Trophoblast cell (in vitro differentiated cells and primary cell): ENCODE measurements at regions not wholly inside any gene's neighbourhood (a gene's known extent, or its start where the extent isn't known, plus 50 kb on each side); places are given as distances from the start of the nearest gene placed in this dataset.

Experiments
- DNase-seq, 2 donors: peaks; one replicate each; pipeline ENCODE4 v3.0.0-alpha.2; 2016
- H2AFZ ChIP-seq: 2 replicates; pipeline ENCODE4 v1.6.1; 2013; ENCODE audit warnings: low read length, moderate library complexity, mild to moderate bottlenecking; ENCODE audit not compliant: insufficient read depth, poor library complexity
- H2AK5ac ChIP-seq: 2 replicates; pipeline ENCODE4 v1.6.1; 2013; ENCODE audit warnings: mild to moderate bottlenecking, low read length
- H2BK120ac ChIP-seq: 2 replicates; pipeline ENCODE4 v1.6.1; 2013; ENCODE audit warnings: low read length, mild to moderate bottlenecking, moderate library complexity; ENCODE audit not compliant: insufficient read depth, poor library complexity
- H2BK12ac ChIP-seq: 2 replicates; pipeline ENCODE4 v1.6.1; 2013; ENCODE audit warnings: mild to moderate bottlenecking, low read length, moderate library complexity
- H2BK5ac ChIP-seq: 2 replicates; pipeline ENCODE4 v1.6.1; 2013; ENCODE audit warnings: low read length, low read depth, moderate library complexity, mild to moderate bottlenecking; ENCODE audit not compliant: poor library complexity
- H3K14ac ChIP-seq: 2 replicates; pipeline ENCODE4 v1.6.1; 2013; ENCODE audit warnings: mild to moderate bottlenecking, low read length
- H3K18ac ChIP-seq: 2 replicates; pipeline ENCODE4 v1.6.1; 2013; ENCODE audit warnings: mild to moderate bottlenecking, low read length
- H3K23ac ChIP-seq: 2 replicates; pipeline ENCODE4 v1.6.1; 2013; ENCODE audit warnings: low read length
- H3K27ac ChIP-seq: 2 replicates; pipeline ENCODE4 v1.5.1; 2013; ENCODE audit warnings: low read depth, mild to moderate bottlenecking, inconsistent platforms, low read length, moderate library complexity
- H3K27me3 ChIP-seq: 2 replicates; pipeline ENCODE4 v1.6.1; 2013; ENCODE audit warnings: inconsistent platforms, mild to moderate bottlenecking, low read length, moderate library complexity; ENCODE audit not compliant: insufficient read depth
- H3K36me3 ChIP-seq, 2 experiments: 1 replicate in 1 of 2; 2 replicates in 1 of 2; pipeline ENCODE4 v1.6.1; 2013; ENCODE audit warnings: low read length in 2 of 2, mild to moderate bottlenecking in 2 of 2, moderate library complexity in 1 of 2; ENCODE audit not compliant: insufficient read depth in 2 of 2, control insufficient read depth in 1 of 2
- H3K4ac ChIP-seq: 2 replicates; pipeline ENCODE4 v1.6.1; 2013; ENCODE audit warnings: low read depth, mild to moderate bottlenecking, low read length, moderate library complexity
- H3K4me1 ChIP-seq, 2 experiments: 1 replicate in 1 of 2; 2 replicates in 1 of 2; pipeline ENCODE4 v1.6.1; 2013; ENCODE audit warnings: low read length in 2 of 2, mild to moderate bottlenecking in 2 of 2, moderate library complexity in 1 of 2; ENCODE audit not compliant: insufficient read depth in 2 of 2, control insufficient read depth in 1 of 2
- H3K4me2 ChIP-seq: 2 replicates; pipeline ENCODE4 v1.6.1; 2013; ENCODE audit warnings: inconsistent platforms, mild to moderate bottlenecking, low read length, moderate library complexity
- H3K4me3 ChIP-seq: 2 replicates; pipeline ENCODE4 v1.5.1; 2013; ENCODE audit warnings: mild to moderate bottlenecking, low read depth, low read length, inconsistent platforms
- H3K79me1 ChIP-seq: one replicate; pipeline ENCODE4 v1.6.1; 2013; ENCODE audit warnings: low read length
- H3K79me2 ChIP-seq: 2 replicates; pipeline ENCODE4 v1.6.1; 2013; ENCODE audit warnings: low read length, mild to moderate bottlenecking; ENCODE audit not compliant: control insufficient read depth, insufficient read depth, poor library complexity
- H3K9ac ChIP-seq: 2 replicates; pipeline ENCODE4 v1.6.1; 2013; ENCODE audit warnings: mild to moderate bottlenecking, low read length
- H3K9me3 ChIP-seq: 2 replicates; pipeline ENCODE4 v1.6.1; 2013; ENCODE audit warnings: low read depth, mild to moderate bottlenecking, control low read depth, inconsistent platforms, low read length; ENCODE audit not compliant: insufficient read depth
- H4K12ac ChIP-seq: 2 replicates; pipeline ENCODE4 v1.6.1; 2013; ENCODE audit warnings: low read depth, mild to moderate bottlenecking, low read length, moderate library complexity
- H4K8ac ChIP-seq: 2 replicates; pipeline ENCODE4 v1.6.1; 2013; ENCODE audit warnings: low read depth, mild to moderate bottlenecking, low read length, moderate library complexity
- H4K91ac ChIP-seq: one replicate; pipeline ENCODE4 v1.6.1; 2013; ENCODE audit warnings: low read depth, mild to moderate bottlenecking, low read length, moderate library complexity
- WGBS: extraction: QIAGEN DNeasy Blood & Tissue Kit; methylation state at CpG from one replicate; pipeline ENCODE4 v1.1.7; 2013; ENCODE audit warnings: missing lambda C conversion rate; ENCODE audit not compliant: insufficient read length, insufficient coverage; ENCODE audit errors: extremely low coverage; 5-methylcytosine and 5-hydroxymethylcytosine counted together

GRCh38 chr15:100710744-100711515, 108.5 kb downstream of the ASB7 start:
- Histone ChIP-seq H4K8ac (no peak overlapping the region), H2BK5ac (no peak overlapping the region), H2AFZ (no peak overlapping the region), H2BK12ac (no peak overlapping the region), H3K27ac (no peak overlapping the region), H4K91ac (no peak overlapping the region), H3K9ac (no peak overlapping the region), H3K14ac (no peak overlapping the region), H3K9me3 (peaks cover 8% of the 10 kb centered on the region), H3K79me2 (no peaks in the 10 kb centered on the region), H3K4me2 (no peak overlapping the region), H3K18ac (no peak overlapping the region), H4K12ac (no peak overlapping the region), H3K4me3 (no peak overlapping the region), H3K23ac (no peak overlapping the region), H3K27me3 (no peaks in the 10 kb centered on the region), H3K36me3 (no peaks in the 10 kb centered on the region), H3K4me1 (peaks cover 4 to 7% of the 10 kb centered on the region in 2 experiments), H3K79me1 (peaks cover 2% of the 10 kb centered on the region), H2AK5ac (no peak overlapping the region), H2BK120ac (no peak overlapping the region), H3K4ac (no peak overlapping the region)
- WGBS: no CpG with 5 or more reads among the region's 16 CpGs
- no peak for DNase-seq

DNA sequence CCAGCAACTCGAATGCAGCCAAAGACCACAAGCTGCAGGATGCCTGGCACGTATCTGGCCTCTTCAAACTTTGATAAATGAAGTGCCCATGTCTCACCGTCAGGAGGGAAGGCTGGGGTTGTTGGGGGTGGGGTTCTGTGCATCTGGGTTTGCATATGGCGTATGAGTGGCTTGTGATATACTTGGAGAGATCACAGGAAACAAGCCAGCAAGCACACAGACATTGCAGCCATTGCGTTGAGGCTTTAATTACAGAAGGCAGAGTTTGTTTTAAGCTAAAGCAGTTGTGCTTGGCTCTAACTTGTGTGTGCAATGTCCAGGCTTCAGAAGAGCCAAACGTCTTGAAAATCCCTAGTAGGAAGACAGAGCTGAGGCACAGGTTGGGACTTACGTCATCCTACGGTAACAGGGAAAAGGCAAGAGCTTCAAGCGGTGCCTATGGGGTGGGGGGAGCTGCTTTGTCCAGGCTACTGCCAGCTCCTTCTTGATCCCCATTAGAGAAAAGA, 109.2 kb downstream of the ASB7 start:
- H3K36me3 ChIP-seq: no peaks in the 10 kb centered on the region
- no peak overlapping the region for H3K27ac ChIP-seq
- peaks cover 4 to 7% of the 10 kb centered on the region in 2 experiments for H3K4me1 ChIP-seq
- no peak overlapping the region for H2AK5ac ChIP-seq
- H3K79me1 ChIP-seq: peaks cover 2% of the 10 kb centered on the region
- no peak overlapping the region for H3K14ac ChIP-seq
- no peak overlapping the region for H2BK12ac ChIP-seq
- no peak overlapping the region for H4K91ac ChIP-seq
- no CpG with 5 or more reads among the region's 9 CpGs for WGBS
- no peak overlapping the region for H3K4me3 ChIP-seq
- DNase-seq: no peak
- no peak overlapping the region for H2BK5ac ChIP-seq
- no peaks in the 10 kb centered on the region for H3K79me2 ChIP-seq
- H3K18ac ChIP-seq: no peak overlapping the region
- no peak overlapping the region for H3K4me2 ChIP-seq
- peaks cover 8% of the 10 kb centered on the region for H3K9me3 ChIP-seq
- no peak overlapping the region for H2AFZ ChIP-seq
- H3K9ac ChIP-seq: no peak overlapping the region
- no peak overlapping the region for H4K12ac ChIP-seq
- no peak overlapping the region for H4K8ac ChIP-seq
- H3K23ac ChIP-seq: no peak overlapping the region
- H3K27me3 ChIP-seq: no peaks in the 10 kb centered on the region
- no peak overlapping the region for H3K4ac ChIP-seq
- H2BK120ac ChIP-seq: no peak overlapping the region

DNA sequence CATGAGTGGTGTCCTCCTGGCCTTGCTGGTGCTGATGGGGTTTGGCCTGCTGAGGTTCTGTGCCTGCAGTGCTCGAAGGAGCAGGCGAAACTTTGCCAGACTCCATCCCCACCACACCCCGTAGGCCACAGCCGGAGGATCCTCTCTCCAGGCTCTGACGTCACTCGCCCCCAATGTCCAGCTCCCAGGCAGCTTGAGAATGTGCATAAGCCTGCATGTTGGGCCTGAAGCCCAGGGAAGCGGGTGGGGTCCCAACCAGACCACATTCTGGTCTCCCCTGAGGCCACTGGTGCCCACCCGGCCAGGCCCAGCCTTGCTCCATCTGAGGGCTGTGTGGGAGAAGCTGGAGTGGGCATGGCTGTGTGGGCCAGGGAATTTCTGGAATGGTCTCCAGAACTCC, 109.8 kb downstream of the ASB7 start:
- WGBS: no CpG with 5 or more reads among the region's 8 CpGs
- no peaks in the 10 kb centered on the region for H3K36me3 ChIP-seq

DNA sequence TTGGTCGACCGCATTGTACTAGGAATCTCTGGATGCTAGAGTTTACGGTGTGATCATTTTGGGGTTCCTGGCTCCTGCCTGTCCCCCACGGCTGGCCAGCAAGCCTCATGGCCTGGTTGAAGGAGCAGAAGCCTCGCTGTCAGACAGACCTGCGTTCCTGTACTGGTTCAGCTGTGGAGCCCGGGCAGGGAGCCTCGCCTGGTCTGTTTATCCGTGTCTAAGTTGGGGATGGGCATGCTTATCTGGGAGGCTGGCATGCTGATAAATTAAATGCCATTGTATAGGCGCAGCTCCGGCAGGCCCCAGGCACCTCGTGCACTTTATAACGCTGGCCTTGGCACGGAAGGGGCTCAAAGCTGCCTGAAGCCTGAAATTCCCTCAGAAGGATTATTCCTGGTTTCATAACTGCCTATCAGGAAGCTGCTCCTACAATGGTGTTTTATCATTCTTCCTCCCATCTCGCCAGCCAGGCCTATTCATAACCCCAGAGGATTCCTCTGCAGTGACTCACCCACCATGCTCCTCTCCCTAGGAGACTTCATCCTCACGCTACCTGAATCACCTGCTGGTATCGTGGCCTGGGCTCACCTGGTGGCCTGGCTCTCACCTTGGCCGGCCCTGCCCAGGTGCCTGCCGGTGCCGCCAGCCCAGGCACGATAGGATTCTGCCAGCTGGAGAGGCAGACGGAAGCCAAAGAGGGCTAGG, 110.9 kb downstream of the ASB7 start:
- no peaks in the 10 kb centered on the region for H3K27me3 ChIP-seq
- no peak overlapping the region for H3K9ac ChIP-seq
- H2AK5ac ChIP-seq: no peak overlapping the region
- H2BK5ac ChIP-seq: no peak overlapping the region
- no peak overlapping the region for H2BK120ac ChIP-seq
- peaks cover 4 to 7% of the 10 kb centered on the region in 2 experiments for H3K4me1 ChIP-seq
- no peak overlapping the region for H3K4me3 ChIP-seq
- no CpG with 5 or more reads among the region's 22 CpGs for WGBS
- no peak overlapping the region for H3K4ac ChIP-seq
- H2AFZ ChIP-seq: no peak overlapping the region
- H3K14ac ChIP-seq: no peak overlapping the region
- H3K18ac ChIP-seq: no peak overlapping the region
- peaks cover 8% of the 10 kb centered on the region for H3K9me3 ChIP-seq
- no peaks in the 10 kb centered on the region for H3K36me3 ChIP-seq
- no peak overlapping the region for H3K4me2 ChIP-seq
- H3K79me1 ChIP-seq: peaks cover 2% of the 10 kb centered on the region
- H3K23ac ChIP-seq: no peak overlapping the region
- no peaks in the 10 kb centered on the region for H3K79me2 ChIP-seq
- H4K91ac ChIP-seq: no peak overlapping the region
- H3K27ac ChIP-seq: no peak overlapping the region
- DNase-seq: peak; percentile 95 to 97
- H4K12ac ChIP-seq: no peak overlapping the region
- no peak overlapping the region for H2BK12ac ChIP-seq
- no peak overlapping the region for H4K8ac ChIP-seq

More for the DNA sequence above, 109.8 kb downstream of the ASB7 start:
- Histone ChIP-seq H4K91ac (no peak overlapping the region), H3K4me3 (no peak overlapping the region), H2AFZ (no peak overlapping the region), H3K9ac (no peak overlapping the region), H3K18ac (no peak overlapping the region), H3K4me1 (peaks cover 4 to 7% of the 10 kb centered on the region in 2 experiments), H3K23ac (no peak overlapping the region), H3K79me2 (no peaks in the 10 kb centered on the region), H3K27me3 (no peaks in the 10 kb centered on the region), H4K8ac (no peak overlapping the region), H3K9me3 (peaks cover 8% of the 10 kb centered on the region), H4K12ac (no peak overlapping the region), H2AK5ac (no peak overlapping the region), H2BK12ac (no peak overlapping the region), H2BK120ac (no peak overlapping the region), H3K4me2 (no peak overlapping the region), H3K14ac (no peak overlapping the region), H3K79me1 (peaks cover 2% of the 10 kb centered on the region), H3K4ac (no peak overlapping the region), H2BK5ac (no peak overlapping the region), H3K27ac (no peak overlapping the region)
- no peak for DNase-seq
